ENCODE measurements at regions not wholly inside any gene's neighbourhood (a gene's known extent, or its start where the extent isn't known, plus 50 kb on each side); places are given as distances from the start of the nearest gene placed in this dataset.

- H3K4me2 ChIP-seq (ENCODE audit: low read length), result no peak overlapping the region
- TF ChIP-seq TAF1 (IDR thresholded peaks at IDR 0.05; ENCODE audit: low read depth), result no peak
- TF ChIP-seq POLR2AphosphoS5 (IDR thresholded peaks at IDR 0.05), result no peak
- no peak for TF ChIP-seq SMC3 (conservative IDR thresholded peaks at IDR 0.05; ENCODE audit: poor library complexity)
- TF ChIP-seq EP300 (conservative IDR thresholded peaks at IDR 0.05; ENCODE audit: poor library complexity, severe bottlenecking), result no peak
- no peak for TF ChIP-seq MXI1 (conservative IDR thresholded peaks at IDR 0.05; ENCODE audit: poor library complexity, severe bottlenecking)
- no peak for TF ChIP-seq REST (IDR thresholded peaks at IDR 0.05; ENCODE audit: borderline replicate concordance)
- no peak for TF ChIP-seq EZH2 (IDR thresholded peaks at IDR 0.05; ENCODE audit: borderline replicate concordance, insufficient read depth, low read length, poor library complexity, severe bottlenecking)
- TF ChIP-seq CTCF (IDR thresholded peaks at IDR 0.05; ENCODE audit: poor library complexity, severe bottlenecking), result no peak
- no peak for TF ChIP-seq RAD21 (conservative IDR thresholded peaks at IDR 0.05)
- H3K9ac ChIP-seq (ENCODE audit: low read length), result no peak overlapping the region
- H4K20me1 ChIP-seq (ENCODE audit: insufficient read depth), result no peaks in the 10 kb centered on the region
- H3F3A ChIP-seq (ENCODE audit: insufficient read depth, low read length, poor library complexity, severe bottlenecking), result no peaks in the 10 kb centered on the region
- H3K27me3 ChIP-seq (ENCODE audit: insufficient read depth, low read depth, low read length), result no peaks in the 10 kb centered on the region
- no peaks in the 10 kb centered on the region for H3K36me3 ChIP-seq (ENCODE audit: insufficient read depth, low read length)
- H3K9me2 ChIP-seq (ENCODE audit: insufficient read depth, low read length), result no peaks in the 10 kb centered on the region
- H2AFZ ChIP-seq (ENCODE audit: low read depth, low read length), result no peak overlapping the region
- H3K27ac ChIP-seq (ENCODE audit: low read length), result no peak overlapping the region
- no peaks in the 10 kb centered on the region for H3K79me2 ChIP-seq (replicated peaks; ENCODE audit: insufficient read depth, low read length)
- no peaks in the 10 kb centered on the region for H3K9me3 ChIP-seq (ENCODE audit: low read length)
- no peak overlapping the region for H3K4me3 ChIP-seq (ENCODE audit: low read length)
Measured at GRCh38 chr3:83460052-83460451, 1498.7 kb upstream of the CADM2 start.

GRCh38 chr3:83461411-83461810 lies 1497.4 kb upstream of the CADM2 start:
- Histone ChIP-seq H3K36me3 (ENCODE audit: insufficient read depth, low read length) (no peaks in the 10 kb centered on the region), H3K9me3 (ENCODE audit: low read length) (no peaks in the 10 kb centered on the region), H3K79me2 (replicated peaks; ENCODE audit: insufficient read depth, low read length) (no peaks in the 10 kb centered on the region), H3K4me2 (ENCODE audit: low read length) (no peak overlapping the region), H3K27me3 (ENCODE audit: insufficient read depth, low read depth, low read length) (no peaks in the 10 kb centered on the region), H2AFZ (ENCODE audit: low read depth, low read length) (no peak overlapping the region), H3K9ac (ENCODE audit: low read length) (no peak overlapping the region), H4K20me1 (ENCODE audit: insufficient read depth) (no peaks in the 10 kb centered on the region), H3K4me3 (ENCODE audit: low read length) (no peak overlapping the region), H3K27ac (ENCODE audit: low read length) (no peak overlapping the region), H3K9me2 (ENCODE audit: insufficient read depth, low read length) (no peaks in the 10 kb centered on the region), H3F3A (ENCODE audit: insufficient read depth, low read length, poor library complexity, severe bottlenecking) (no peaks in the 10 kb centered on the region)
- no peak for TF ChIP-seq EP300 (conservative IDR thresholded peaks at IDR 0.05; ENCODE audit: poor library complexity, severe bottlenecking)
- no peak for TF ChIP-seq EZH2 (IDR thresholded peaks at IDR 0.05; ENCODE audit: borderline replicate concordance, insufficient read depth, low read length, poor library complexity, severe bottlenecking)
- no peak for TF ChIP-seq CTCF (IDR thresholded peaks at IDR 0.05; ENCODE audit: poor library complexity, severe bottlenecking)
- TF ChIP-seq TAF1 (IDR thresholded peaks at IDR 0.05; ENCODE audit: low read depth), result no peak
- TF ChIP-seq POLR2AphosphoS5 (IDR thresholded peaks at IDR 0.05), result no peak
- no peak for TF ChIP-seq MXI1 (conservative IDR thresholded peaks at IDR 0.05; ENCODE audit: poor library complexity, severe bottlenecking)
- TF ChIP-seq RAD21 (conservative IDR thresholded peaks at IDR 0.05), result no peak
- no peak for TF ChIP-seq SMC3 (conservative IDR thresholded peaks at IDR 0.05; ENCODE audit: poor library complexity)
- no peak for TF ChIP-seq REST (IDR thresholded peaks at IDR 0.05; ENCODE audit: borderline replicate concordance)
